HG03064 (cell line): ENCODE measurements at regions not wholly inside any gene's neighbourhood (a gene's known extent, or its start where the extent isn't known, plus 50 kb on each side); places are given as distances from the start of the nearest gene placed in this dataset.

Experiments used
- ATAC-seq: cut with Tn5 transposase; IDR thresholded peaks from one replicate; pipeline ENCODE4 v1.9.1; 2021; ENCODE audit warnings: low read depth; ENCODE audit not compliant: unreplicated experiment

- ATAC-seq: no peak
Observed at GRCh38 chr13:77480066-77480465, 55.4 kb upstream of the SCEL start.

DNA sequence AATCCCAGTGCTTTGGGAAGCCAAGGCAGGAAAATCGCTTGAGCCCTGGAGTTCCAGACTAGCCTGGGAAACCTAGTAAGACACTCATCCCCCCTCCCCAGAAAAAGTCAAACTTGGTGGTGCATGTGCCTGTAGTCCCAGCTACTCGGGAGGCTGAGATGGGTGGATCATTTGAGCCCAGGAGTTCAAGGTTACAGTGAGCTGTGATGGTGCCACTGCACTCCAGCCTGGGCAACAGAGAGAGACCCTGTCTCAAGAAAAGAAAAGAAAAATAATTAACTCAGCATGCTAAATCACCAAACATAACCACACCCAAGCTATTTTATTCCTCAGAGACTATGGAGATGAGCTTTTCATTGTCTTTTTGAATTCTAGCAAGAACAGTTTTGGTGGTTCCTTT is 56.2 kb upstream of the SCEL start:
- no peak for ATAC-seq

- ATAC-seq: no peak
Observed at GRCh38 chr13:77477299-77477848, 58.1 kb upstream of the SCEL start.

DNA sequence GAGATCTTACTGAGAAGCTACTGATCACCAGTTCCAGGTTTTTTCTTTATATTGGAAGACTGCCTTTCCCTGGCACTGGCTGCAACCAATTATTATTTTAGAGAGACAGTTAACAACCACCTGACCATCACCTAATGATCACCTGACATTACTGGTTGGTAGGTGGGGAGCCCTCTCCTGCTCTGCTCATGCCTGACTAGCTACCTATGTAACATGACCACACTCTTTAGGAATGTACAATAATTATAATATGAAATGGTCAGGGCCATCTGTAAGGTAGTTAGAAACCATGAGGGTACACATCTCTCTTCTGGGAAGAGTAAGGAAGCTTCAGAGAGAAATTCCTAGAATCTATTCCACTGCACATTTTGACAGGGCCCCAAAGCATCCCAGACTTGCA is 59.0 kb upstream of the SCEL start:
- no peak for ATAC-seq

GRCh38 chr13:77475345-77476084 is 60.0 kb upstream of the SCEL start:
- ATAC-seq: no peak

- no peak for ATAC-seq
Observed at GRCh38 chr13:77470986-77471385, 64.5 kb upstream of the SCEL start.

DNA sequence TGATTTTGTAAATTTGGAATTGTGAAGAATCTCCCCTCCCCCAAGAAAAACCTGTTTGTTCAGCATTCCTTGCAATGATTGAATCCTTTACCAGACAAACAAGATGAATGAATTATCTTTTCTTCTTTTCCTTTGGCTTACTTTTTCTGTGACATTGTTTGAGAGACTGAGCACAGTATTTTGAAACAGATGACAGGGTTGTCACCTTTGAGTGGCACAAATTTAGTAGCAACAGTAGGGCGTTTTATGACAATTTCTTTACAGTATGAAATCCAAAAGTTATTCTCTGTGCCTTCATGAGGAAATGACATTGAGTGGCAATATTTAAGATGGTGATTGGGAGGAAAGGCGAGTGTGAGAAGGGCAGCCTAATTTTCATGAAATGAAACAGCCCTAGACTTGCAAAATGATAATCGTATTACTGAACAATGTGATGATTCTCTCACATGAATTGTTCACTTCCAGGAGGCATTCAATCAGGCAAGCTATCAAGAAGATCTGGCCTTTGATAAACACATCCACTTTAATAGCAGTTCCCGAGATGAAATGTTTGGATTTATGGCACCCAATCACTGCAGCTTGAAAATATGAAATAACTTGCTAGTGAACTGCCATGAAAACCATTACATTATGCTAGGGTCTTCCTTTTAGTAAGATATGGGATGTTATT is 68.6 kb upstream of the SCEL start:
- no peak for ATAC-seq

GRCh38 chr13:77465603-77466195 is 69.8 kb upstream of the SCEL start:
- no peak for ATAC-seq

DNA sequence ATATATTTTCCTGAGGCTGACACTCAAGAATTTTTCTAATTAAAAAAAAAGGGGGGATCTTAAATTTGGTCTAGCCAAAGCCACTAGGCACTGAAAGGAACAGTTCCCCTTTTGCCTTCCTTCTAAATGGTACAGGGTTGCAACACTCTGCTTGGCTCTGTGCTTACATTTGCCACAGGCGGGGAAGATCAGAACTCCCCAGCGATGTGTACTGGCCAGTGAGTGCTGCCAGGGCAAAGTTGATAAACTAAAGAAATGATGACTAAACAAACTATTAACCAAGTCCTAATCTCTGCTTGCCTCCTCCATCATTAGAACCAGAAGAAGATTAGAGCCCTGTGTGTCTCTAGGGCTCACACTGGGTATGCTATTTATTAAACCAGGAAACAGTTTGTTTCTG is 75.3 kb upstream of the SCEL start:
- peak; percentile 90 for ATAC-seq

- no peak for ATAC-seq
Observed at GRCh38 chr13:77459592-77459991, 75.9 kb upstream of the SCEL start.

- ATAC-seq: no peak
Observed at GRCh38 chr13:77458736-77459135, 76.8 kb upstream of the SCEL start.

- no peak for ATAC-seq
Observed at GRCh38 chr13:77457966-77458365, 77.5 kb upstream of the SCEL start.

GRCh38 chr13:77456271-77456670 is 79.2 kb upstream of the SCEL start:
- ATAC-seq: no peak

GRCh38 chr13:77449265-77449664 is 86.2 kb upstream of the SCEL start:
- no peak for ATAC-seq

DNA sequence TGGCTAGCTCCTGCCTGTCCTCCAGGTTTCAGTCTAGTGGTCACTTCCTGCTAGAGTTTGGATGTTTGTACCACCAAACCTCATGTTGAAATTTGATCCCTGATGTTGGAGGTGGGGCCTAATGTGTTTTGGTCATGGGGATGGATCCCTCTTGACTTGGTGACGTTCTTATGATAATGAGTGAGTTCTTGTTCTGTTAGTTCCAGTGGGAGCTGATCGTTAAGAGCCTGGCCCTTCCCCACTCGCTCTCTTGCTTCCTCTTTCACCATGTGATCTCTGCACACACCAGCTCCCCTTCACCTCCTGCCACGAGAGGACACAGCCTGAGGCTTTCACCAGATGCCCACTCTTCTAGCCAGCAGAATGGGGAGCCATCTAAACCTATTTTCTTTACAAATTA is 86.8 kb upstream of the SCEL start:
- no peak for ATAC-seq

DNA sequence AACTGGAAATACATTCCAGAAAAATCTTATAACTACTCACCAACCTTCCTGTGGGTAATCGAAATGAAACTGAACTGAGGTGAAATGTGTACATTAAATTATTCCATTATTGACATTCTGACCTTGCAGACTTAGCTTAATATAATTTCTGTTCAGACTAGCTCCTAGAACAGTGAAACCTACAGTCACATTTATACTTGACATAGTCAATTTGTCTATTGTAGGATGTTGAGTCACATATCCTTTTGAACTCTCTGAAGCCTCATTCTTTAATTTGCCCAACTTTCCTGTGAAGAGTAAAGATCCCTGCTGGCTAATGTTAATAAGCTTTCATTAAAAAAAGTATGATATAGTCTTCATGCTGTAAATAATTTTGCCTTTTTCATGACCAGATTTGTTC is 92.0 kb upstream of the SCEL start:
- no peak for ATAC-seq

DNA sequence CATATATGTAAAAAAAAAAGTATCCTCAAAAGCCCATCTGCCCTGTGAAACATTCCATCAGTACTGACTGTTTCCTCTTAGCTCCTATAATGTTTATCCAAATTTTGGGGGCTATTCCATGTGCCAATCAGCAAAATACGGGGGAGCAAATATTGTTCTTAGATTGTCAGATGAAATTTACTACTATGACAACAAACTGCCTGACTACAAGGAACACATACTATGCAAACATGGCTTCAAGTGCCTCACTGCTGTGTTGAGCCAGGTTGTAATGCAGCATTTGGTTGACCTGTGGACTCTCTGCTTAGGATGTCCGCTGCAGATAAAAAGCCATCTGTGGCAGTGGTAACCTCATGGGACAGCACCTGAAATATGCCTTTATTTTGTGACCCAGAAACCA is 98.2 kb upstream of the SCEL start:
- no peak for ATAC-seq

GRCh38 chr13:77434289-77434688 is 101.2 kb upstream of the SCEL start:
- no peak for ATAC-seq

GRCh38 chr13:77431449-77431848 is 104.1 kb upstream of the SCEL start:
- no peak for ATAC-seq

GRCh38 chr13:77430377-77430951 is 103.6 kb upstream of the MYCBP2 start:
- ATAC-seq: peak; percentile 42
